ENCODE measurements at regions not wholly inside any gene's neighbourhood (a gene's known extent, or its start where the extent isn't known, plus 50 kb on each side); places are given as distances from the start of the nearest gene placed in this dataset.

GRCh38 chr4:120466429-120466828, 399.8 kb upstream of the MAD2L1 start:
- no peak overlapping the region for H3K4me3 ChIP-seq (ENCODE audit: low read depth, low read length)
- no peak for TF ChIP-seq CTCF (IDR thresholded peaks at IDR 0.05; ENCODE audit: low read depth, low read length)

GRCh38 chr4:120454788-120455187, 388.1 kb upstream of the MAD2L1 start:
- no peak for TF ChIP-seq CTCF (IDR thresholded peaks at IDR 0.05; ENCODE audit: low read depth, low read length)
- no peak overlapping the region for H3K4me3 ChIP-seq (ENCODE audit: low read depth, low read length)

GRCh38 chr4:120452536-120452935, 385.9 kb upstream of the MAD2L1 start:
- TF ChIP-seq CTCF (IDR thresholded peaks at IDR 0.05; ENCODE audit: low read depth, low read length), result no peak
- H3K4me3 ChIP-seq (ENCODE audit: low read depth, low read length), result no peak overlapping the region

- no peak for TF ChIP-seq CTCF (IDR thresholded peaks at IDR 0.05; ENCODE audit: low read depth, low read length)
- H3K4me3 ChIP-seq (ENCODE audit: low read depth, low read length), result no peak overlapping the region
These were observed 385.4 kb upstream of the MAD2L1 start for GRCh38 chr4:120452001-120452400.

- TF ChIP-seq CTCF (IDR thresholded peaks at IDR 0.05; ENCODE audit: low read depth, low read length), result no peak
- no peak overlapping the region for H3K4me3 ChIP-seq (ENCODE audit: low read depth, low read length)
These were observed 381.1 kb upstream of the MAD2L1 start for GRCh38 chr4:120447774-120448173.

- H3K4me3 ChIP-seq (ENCODE audit: low read depth, low read length), result no peak overlapping the region
- TF ChIP-seq CTCF (IDR thresholded peaks at IDR 0.05; ENCODE audit: low read depth, low read length), result no peak
These were observed 379.5 kb upstream of the MAD2L1 start for GRCh38 chr4:120446051-120446567.

- no peak overlapping the region for H3K4me3 ChIP-seq (ENCODE audit: low read depth, low read length)
- TF ChIP-seq CTCF (IDR thresholded peaks at IDR 0.05; ENCODE audit: low read depth, low read length), result no peak
These were observed 378.5 kb upstream of the MAD2L1 start for GRCh38 chr4:120445186-120445585.
